Astrocyte (in vitro differentiated cells and primary cell): ENCODE measurements at regions not wholly inside any gene's neighbourhood (a gene's known extent, or its start where the extent isn't known, plus 50 kb on each side); places are given as distances from the start of the nearest gene placed in this dataset.

Experiments used
- DNase-seq: peaks from one replicate; pipeline ENCODE4 v3.0.0-alpha.2; 2010; ENCODE audit warnings: low read depth
- FAIRE-seq: peaks from 2 replicates; lab custom pipeline; 2011; peaks lifted over from hg19 to GRCh38; lab: Jason Lieb, UNC
- H2AFZ ChIP-seq: 2 replicates; pipeline ENCODE4 v1.6.0; 2012; ENCODE audit warnings: low read depth, low read length, inconsistent platforms
- H3K27ac ChIP-seq: 2 replicates; pipeline ENCODE4 v1.5.1; 2011; ENCODE audit warnings: low read depth, low read length, inconsistent platforms
- H3K27me3 ChIP-seq: 2 replicates; pipeline ENCODE4 v1.6.0; 2011; ENCODE audit warnings: low read length, inconsistent platforms; ENCODE audit not compliant: insufficient read depth
- H3K36me3 ChIP-seq: 2 replicates; pipeline ENCODE4 v1.5.1; 2011; ENCODE audit warnings: low read length, inconsistent platforms; ENCODE audit not compliant: insufficient read depth
- H3K4me1 ChIP-seq: 2 replicates; pipeline ENCODE4 v1.5.1; 2011; ENCODE audit warnings: low read length, inconsistent platforms; ENCODE audit not compliant: insufficient read depth
- H3K4me2 ChIP-seq: 2 replicates; pipeline ENCODE4 v1.6.0; 2012; ENCODE audit warnings: low read length, inconsistent platforms
- H3K4me3 ChIP-seq: 2 replicates; pipeline ENCODE4 v1.5.1; 2011; ENCODE audit warnings: low read depth, mild to moderate bottlenecking, low read length, inconsistent platforms; ENCODE audit not compliant: insufficient read depth
- H3K79me2 ChIP-seq: 2 replicates; pipeline ENCODE4 v1.6.0; 2012; ENCODE audit warnings: mild to moderate bottlenecking, low read length, inconsistent platforms; ENCODE audit not compliant: insufficient read depth
- H3K9ac ChIP-seq: 2 replicates; pipeline ENCODE4 v1.6.0; 2012; ENCODE audit warnings: mild to moderate bottlenecking, low read length, inconsistent platforms
- H3K9me3 ChIP-seq: 2 replicates; pipeline ENCODE4 v1.5.1; 2012; ENCODE audit warnings: low read depth, mild to moderate bottlenecking, low read length, inconsistent platforms; ENCODE audit not compliant: insufficient read depth
- H4K20me1 ChIP-seq: 2 replicates; pipeline ENCODE4 v1.6.0; 2012; ENCODE audit warnings: low read length, inconsistent platforms; ENCODE audit not compliant: insufficient read depth
- H3K27ac Mint-ChIP-seq: one replicate; pipeline ENCODE4 v1.8.0; 2021; ENCODE audit warnings: mild to moderate bottlenecking, mixed read lengths; ENCODE audit not compliant: unreplicated experiment
- H3K27me3 Mint-ChIP-seq: one replicate; pipeline ENCODE4 v1.8.0; 2021; ENCODE audit warnings: low read depth, mixed read lengths; ENCODE audit not compliant: unreplicated experiment
- H3K36me3 Mint-ChIP-seq: one replicate; pipeline ENCODE4 v1.8.0; 2021; ENCODE audit warnings: low read depth, mixed read lengths; ENCODE audit not compliant: unreplicated experiment
- H3K4me1 Mint-ChIP-seq: one replicate; pipeline ENCODE4 v1.8.0; 2021; ENCODE audit warnings: low read depth, mixed read lengths; ENCODE audit not compliant: unreplicated experiment
- H3K4me3 Mint-ChIP-seq: one replicate; pipeline ENCODE4 v1.8.0; 2021; ENCODE audit warnings: mild to moderate bottlenecking, moderate library complexity, mixed read lengths; ENCODE audit not compliant: unreplicated experiment
- H3K9me3 Mint-ChIP-seq: one replicate; pipeline ENCODE4 v1.8.0; 2021; ENCODE audit warnings: mild to moderate bottlenecking, mixed read lengths; ENCODE audit not compliant: unreplicated experiment
- EZH2 ChIP-seq: IDR thresholded peaks from 2 replicates; pipeline ENCODE4 v1.6.1; 2012; ENCODE audit warnings: mild to moderate bottlenecking, low read length, inconsistent platforms; ENCODE audit not compliant: insufficient read depth
- TF ChIP-seq, protein P1 (sequence below): IDR thresholded peaks from 2 replicates; pipeline ENCODE4 v1.5.1; 2011; ENCODE audit warnings: low read depth, mild to moderate bottlenecking, inconsistent platforms, low read length, moderate library complexity; ENCODE audit not compliant: insufficient read depth

DNA sequence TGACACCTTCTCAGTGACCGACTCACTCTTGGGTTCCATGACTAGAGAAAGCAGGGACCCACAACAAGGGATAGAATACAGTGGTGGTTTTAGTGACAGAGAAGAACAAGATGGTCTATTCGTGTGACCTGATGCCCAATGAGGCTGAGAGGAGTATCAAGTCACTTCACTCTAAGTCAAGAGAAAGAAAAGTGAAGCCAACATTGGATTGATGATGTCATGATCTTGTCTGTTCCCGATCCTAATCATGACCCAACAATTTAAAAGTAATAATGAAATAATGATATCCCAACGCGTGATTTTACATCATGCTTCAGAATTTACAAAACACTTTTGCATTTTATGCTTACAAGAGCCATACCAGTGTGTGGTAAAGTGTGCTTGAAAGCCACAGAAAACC, 155.6 kb upstream of the POU3F3 start:
- no peaks in the 10 kb centered on the region for H4K20me1 ChIP-seq
- Mint-ChIP-seq H3K9me3 (no peaks in the 10 kb centered on the region), H3K36me3 (no peaks in the 10 kb centered on the region), H3K4me3 (no peak overlapping the region), H3K4me1 (no peaks in the 10 kb centered on the region), H3K27ac (no peak overlapping the region), H3K27me3 (peaks cover 8% of the 10 kb centered on the region)
- H3K79me2 ChIP-seq, result no peaks in the 10 kb centered on the region
- no peak overlapping the region for H3K4me3 ChIP-seq
- H2AFZ ChIP-seq, result no peak overlapping the region
- H3K36me3 ChIP-seq, result no peaks in the 10 kb centered on the region
- H3K4me1 ChIP-seq, result peaks cover 6% of the 10 kb centered on the region
- no peak overlapping the region for H3K4me2 ChIP-seq
- DNase-seq, result no peak
- no peak for FAIRE-seq
- H3K27ac ChIP-seq, result no peak overlapping the region
- H3K9me3 ChIP-seq, result no peaks in the 10 kb centered on the region
- peaks cover 11% of the 10 kb centered on the region for H3K27me3 ChIP-seq
- no peak for TF ChIP-seq EZH2
- TF ChIP-seq, protein P1, sequence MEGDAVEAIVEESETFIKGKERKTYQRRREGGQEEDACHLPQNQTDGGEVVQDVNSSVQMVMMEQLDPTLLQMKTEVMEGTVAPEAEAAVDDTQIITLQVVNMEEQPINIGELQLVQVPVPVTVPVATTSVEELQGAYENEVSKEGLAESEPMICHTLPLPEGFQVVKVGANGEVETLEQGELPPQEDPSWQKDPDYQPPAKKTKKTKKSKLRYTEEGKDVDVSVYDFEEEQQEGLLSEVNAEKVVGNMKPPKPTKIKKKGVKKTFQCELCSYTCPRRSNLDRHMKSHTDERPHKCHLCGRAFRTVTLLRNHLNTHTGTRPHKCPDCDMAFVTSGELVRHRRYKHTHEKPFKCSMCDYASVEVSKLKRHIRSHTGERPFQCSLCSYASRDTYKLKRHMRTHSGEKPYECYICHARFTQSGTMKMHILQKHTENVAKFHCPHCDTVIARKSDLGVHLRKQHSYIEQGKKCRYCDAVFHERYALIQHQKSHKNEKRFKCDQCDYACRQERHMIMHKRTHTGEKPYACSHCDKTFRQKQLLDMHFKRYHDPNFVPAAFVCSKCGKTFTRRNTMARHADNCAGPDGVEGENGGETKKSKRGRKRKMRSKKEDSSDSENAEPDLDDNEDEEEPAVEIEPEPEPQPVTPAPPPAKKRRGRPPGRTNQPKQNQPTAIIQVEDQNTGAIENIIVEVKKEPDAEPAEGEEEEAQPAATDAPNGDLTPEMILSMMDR, result no peak
- H3K9ac ChIP-seq, result no peak overlapping the region

DNA sequence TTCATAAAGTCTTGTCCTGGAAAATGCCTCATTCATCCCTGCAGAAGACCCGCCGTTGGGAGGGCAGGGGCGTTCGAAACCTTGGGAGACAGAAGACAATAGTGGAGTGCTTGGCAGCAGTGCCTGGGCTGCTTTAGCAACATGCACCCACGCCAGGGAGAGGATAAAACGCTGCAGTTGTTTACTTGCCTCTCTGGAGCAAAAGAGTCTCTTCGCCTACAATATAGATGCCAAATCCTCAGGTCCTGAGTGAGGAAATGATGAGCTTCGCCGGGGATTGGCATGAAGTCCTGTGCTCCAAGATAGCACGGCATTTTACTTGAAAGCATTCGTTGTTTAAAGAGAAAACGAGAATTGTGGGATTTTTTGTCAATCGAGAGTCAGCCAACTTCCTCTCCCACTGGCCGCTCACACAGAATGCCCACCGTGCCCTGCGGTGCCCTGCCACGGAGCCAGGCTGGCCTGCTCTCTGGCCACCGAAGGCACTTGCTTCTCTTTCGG, 152.5 kb upstream of the POU3F3 start:
- Mint-ChIP-seq H3K36me3 (no peaks in the 10 kb centered on the region), H3K27ac (no peak overlapping the region), H3K4me3 (no peak overlapping the region), H3K9me3 (no peaks in the 10 kb centered on the region), H3K27me3 (peaks cover 8% of the 10 kb centered on the region), H3K4me1 (peaks cover 7% of the 10 kb centered on the region)
- no peak for TF ChIP-seq EZH2
- TF ChIP-seq, protein P1, result no peak
- Histone ChIP-seq H3K36me3 (no peaks in the 10 kb centered on the region), H3K27me3 (peaks cover 11% of the 10 kb centered on the region), H3K4me2 (peak overlapping the region; percentile 69), H3K79me2 (no peaks in the 10 kb centered on the region), H3K27ac (no peak overlapping the region), H2AFZ (peak overlapping the region; percentile 55), H3K9me3 (no peaks in the 10 kb centered on the region), H3K9ac (no peak overlapping the region), H3K4me3 (peak overlapping the region; percentile 23), H3K4me1 (peaks cover 13% of the 10 kb centered on the region), H4K20me1 (no peaks in the 10 kb centered on the region)
- DNase-seq (no peak), FAIRE-seq (no peak)

DNA sequence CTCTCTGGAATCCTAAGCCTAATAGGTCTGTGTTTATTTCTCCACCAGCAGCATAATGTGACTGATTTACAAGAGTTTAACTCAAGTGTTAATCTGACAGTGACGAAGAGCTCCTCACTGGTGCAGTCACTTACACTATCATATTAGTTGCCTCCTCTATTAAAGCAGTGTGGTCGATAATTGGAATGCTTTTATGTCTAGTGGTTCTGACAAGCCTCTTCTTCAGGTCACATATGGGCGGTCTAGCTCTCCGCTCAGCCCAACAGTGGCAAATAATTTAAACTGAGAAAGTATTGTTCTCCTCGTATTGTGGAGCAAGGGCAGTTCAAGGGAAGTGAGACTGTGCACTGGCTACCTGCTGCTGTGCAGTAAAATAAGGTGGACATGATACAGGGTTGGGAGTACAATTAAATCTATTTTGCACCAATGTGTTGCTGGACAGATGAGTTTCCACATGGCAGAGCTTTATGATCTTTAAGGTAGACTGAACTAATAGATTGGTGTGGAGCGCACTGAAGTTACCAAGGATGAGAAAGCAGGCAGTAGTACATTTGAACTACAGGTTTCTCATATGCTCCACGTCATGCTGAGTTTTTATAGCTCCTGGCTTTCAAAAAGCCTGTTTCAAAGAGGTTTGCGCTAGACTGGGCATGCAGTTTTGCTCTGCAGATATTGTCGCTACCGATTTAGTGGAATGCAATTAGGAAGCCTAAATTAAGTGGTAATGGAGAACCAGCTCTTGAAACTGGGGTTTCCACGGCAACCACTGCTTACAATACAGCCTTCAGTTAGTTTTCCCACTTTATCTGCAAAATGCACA, 151.7 kb upstream of the POU3F3 start:
- H3K4me1 ChIP-seq, result peaks cover 13% of the 10 kb centered on the region
- H3K4me3 ChIP-seq, result no peak overlapping the region
- no peak overlapping the region for H3K27ac Mint-ChIP-seq
- H3K36me3 Mint-ChIP-seq, result no peaks in the 10 kb centered on the region
- no peaks in the 10 kb centered on the region for H4K20me1 ChIP-seq
- no peaks in the 10 kb centered on the region for H3K79me2 ChIP-seq
- no peak overlapping the region for H3K27ac ChIP-seq
- peaks cover 8% of the 10 kb centered on the region for H3K27me3 Mint-ChIP-seq
- TF ChIP-seq EZH2, result no peak
- TF ChIP-seq, protein P1, result no peak
- H3K9me3 ChIP-seq, result no peaks in the 10 kb centered on the region
- H3K4me3 Mint-ChIP-seq, result no peak overlapping the region
- FAIRE-seq, result no peak
- no peak for DNase-seq
- H3K27me3 ChIP-seq, result peaks cover 11% of the 10 kb centered on the region
- no peak overlapping the region for H3K9ac ChIP-seq
- H3K36me3 ChIP-seq, result no peaks in the 10 kb centered on the region
- H2AFZ ChIP-seq, result no peak overlapping the region
- no peaks in the 10 kb centered on the region for H3K9me3 Mint-ChIP-seq
- H3K4me1 Mint-ChIP-seq, result peaks cover 7% of the 10 kb centered on the region
- H3K4me2 ChIP-seq, result peak overlapping the region; percentile 69
